ENCODE measurements at regions not wholly inside any gene's neighbourhood (a gene's known extent, or its start where the extent isn't known, plus 50 kb on each side); places are given as distances from the start of the nearest gene placed in this dataset.

DNA sequence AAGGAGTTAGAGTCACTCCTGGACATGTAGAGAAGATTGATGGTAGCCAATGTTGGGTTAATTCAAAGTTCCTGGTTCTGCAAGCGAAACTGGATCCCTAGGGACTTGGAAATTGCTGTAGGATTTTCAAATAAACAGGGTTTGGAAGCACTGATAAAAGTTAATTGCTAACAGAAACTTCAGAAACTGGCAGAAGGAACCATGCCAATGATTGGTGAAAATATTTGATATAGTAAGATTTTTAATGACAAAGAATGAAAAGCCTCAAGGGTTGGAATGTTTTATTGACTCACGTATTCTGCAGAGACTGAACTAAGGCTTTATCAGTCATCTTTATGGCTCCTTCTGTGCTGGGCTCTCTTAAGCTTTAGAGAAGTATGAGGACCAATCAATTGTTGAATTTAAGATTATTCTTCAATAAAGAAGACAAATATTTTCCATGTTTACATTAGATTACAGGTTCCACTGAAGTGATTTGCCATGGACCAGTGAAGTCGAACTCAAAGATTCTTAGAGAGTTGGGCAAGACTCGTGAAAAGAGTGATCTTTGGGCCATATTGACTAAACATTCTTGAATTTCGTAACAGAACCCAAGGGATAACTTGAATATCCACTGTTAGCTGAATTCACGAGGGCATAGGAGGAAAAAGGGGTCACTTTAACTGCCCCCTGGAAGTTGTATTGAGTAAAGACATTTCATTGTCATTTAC, 371.4 kb downstream of the HDGFL1 start:
- no peak for DNase-seq (ENCODE audit: extremely low spot score, unreplicated experiment)
- H3K9me3 Mint-ChIP-seq = peaks cover 5% of the 10 kb centered on the region
- H3K4me1 Mint-ChIP-seq (ENCODE audit: unreplicated experiment) = peaks cover 16% of the 10 kb centered on the region
- TF ChIP-seq, protein P1, sequence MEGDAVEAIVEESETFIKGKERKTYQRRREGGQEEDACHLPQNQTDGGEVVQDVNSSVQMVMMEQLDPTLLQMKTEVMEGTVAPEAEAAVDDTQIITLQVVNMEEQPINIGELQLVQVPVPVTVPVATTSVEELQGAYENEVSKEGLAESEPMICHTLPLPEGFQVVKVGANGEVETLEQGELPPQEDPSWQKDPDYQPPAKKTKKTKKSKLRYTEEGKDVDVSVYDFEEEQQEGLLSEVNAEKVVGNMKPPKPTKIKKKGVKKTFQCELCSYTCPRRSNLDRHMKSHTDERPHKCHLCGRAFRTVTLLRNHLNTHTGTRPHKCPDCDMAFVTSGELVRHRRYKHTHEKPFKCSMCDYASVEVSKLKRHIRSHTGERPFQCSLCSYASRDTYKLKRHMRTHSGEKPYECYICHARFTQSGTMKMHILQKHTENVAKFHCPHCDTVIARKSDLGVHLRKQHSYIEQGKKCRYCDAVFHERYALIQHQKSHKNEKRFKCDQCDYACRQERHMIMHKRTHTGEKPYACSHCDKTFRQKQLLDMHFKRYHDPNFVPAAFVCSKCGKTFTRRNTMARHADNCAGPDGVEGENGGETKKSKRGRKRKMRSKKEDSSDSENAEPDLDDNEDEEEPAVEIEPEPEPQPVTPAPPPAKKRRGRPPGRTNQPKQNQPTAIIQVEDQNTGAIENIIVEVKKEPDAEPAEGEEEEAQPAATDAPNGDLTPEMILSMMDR (conservative IDR thresholded peaks at IDR 0.05) = no peak
- no peaks in the 10 kb centered on the region for H3K36me3 Mint-ChIP-seq
- H3K27me3 Mint-ChIP-seq = no peaks in the 10 kb centered on the region
- H3K4me3 Mint-ChIP-seq = no peak overlapping the region
- H3K27ac Mint-ChIP-seq = no peak overlapping the region

DNA sequence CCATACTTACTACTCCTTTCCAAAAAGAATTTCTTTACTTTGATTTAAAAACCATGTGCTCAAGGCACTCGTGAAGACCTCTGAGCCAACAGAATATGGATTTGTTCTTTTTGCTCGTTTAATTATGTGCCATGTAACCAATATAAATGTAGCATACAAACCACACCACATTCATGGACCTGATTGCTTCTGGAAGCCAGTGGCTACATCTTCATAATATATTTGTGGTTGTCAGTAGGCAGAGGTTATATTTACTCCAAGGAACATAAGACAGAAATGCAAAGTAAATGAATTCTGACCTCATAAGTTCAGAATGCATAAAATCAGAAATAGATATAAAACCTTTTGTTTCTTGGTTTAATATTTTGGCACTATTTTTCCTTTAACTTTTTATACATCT, 373.0 kb downstream of the HDGFL1 start:
- Mint-ChIP-seq H3K4me3 (no peak overlapping the region), H3K9me3 (peaks cover 5% of the 10 kb centered on the region), H3K36me3 (no peaks in the 10 kb centered on the region), H3K4me1 (ENCODE audit: unreplicated experiment) (peaks cover 16% of the 10 kb centered on the region), H3K27me3 (no peaks in the 10 kb centered on the region), H3K27ac (no peak overlapping the region)
- no peak for DNase-seq (ENCODE audit: extremely low spot score, unreplicated experiment)
- TF ChIP-seq, protein P1 (conservative IDR thresholded peaks at IDR 0.05) = no peak

DNA sequence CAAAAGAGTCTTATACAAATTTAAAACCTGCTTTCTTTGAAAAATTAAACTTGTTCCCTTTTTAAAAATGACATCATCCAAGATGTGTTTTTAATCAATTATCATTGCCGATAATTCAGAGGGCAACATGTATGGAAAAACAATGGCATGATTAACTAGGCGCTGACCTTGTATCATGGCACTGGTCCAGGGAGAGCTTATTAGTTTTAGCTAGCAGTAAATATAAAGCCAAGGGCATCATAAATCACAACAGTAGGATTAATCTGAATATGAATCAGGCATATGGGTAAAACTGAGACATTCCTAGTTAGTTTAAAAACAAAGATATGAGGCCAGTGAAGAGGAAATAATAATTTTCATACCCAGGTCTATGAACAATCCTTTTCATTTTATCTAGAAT, 374.0 kb downstream of the HDGFL1 start:
- H3K36me3 Mint-ChIP-seq = no peaks in the 10 kb centered on the region
- H3K27me3 Mint-ChIP-seq = no peaks in the 10 kb centered on the region
- no peak overlapping the region for H3K4me3 Mint-ChIP-seq
- TF ChIP-seq, protein P1 (conservative IDR thresholded peaks at IDR 0.05) = no peak
- DNase-seq (ENCODE audit: extremely low spot score, unreplicated experiment) = no peak
- no peak overlapping the region for H3K27ac Mint-ChIP-seq
- peaks cover 16% of the 10 kb centered on the region for H3K4me1 Mint-ChIP-seq (ENCODE audit: unreplicated experiment)
- H3K9me3 Mint-ChIP-seq = peaks cover 5% of the 10 kb centered on the region

DNA sequence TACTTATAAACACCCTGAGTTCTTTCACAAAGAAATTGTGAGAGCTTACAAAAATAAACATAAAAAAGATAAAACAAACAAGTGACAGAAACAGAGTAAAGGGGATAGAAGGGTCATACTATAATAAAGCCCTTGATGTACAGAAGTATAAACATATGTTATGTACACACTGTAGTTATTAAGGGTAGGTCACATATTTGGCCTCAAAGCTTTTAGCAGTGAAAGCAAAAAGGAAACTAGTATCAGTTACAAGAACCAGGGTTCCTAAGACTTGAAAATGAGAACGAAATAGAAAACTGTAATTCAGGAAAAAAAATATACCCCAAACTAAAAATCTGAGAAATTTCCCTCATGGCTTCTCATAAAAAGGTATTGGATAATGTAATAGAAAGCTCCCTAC, 380.6 kb downstream of the HDGFL1 start:
- H3K36me3 Mint-ChIP-seq = no peaks in the 10 kb centered on the region
- no peak overlapping the region for H3K4me3 Mint-ChIP-seq
- H3K27ac Mint-ChIP-seq = no peak overlapping the region
- TF ChIP-seq, protein P1 (conservative IDR thresholded peaks at IDR 0.05) = no peak
- H3K27me3 Mint-ChIP-seq = no peaks in the 10 kb centered on the region
- no peak for DNase-seq (ENCODE audit: extremely low spot score, unreplicated experiment)
- peaks cover 4% of the 10 kb centered on the region for H3K9me3 Mint-ChIP-seq
- peaks cover 12% of the 10 kb centered on the region for H3K4me1 Mint-ChIP-seq (ENCODE audit: unreplicated experiment)

DNA sequence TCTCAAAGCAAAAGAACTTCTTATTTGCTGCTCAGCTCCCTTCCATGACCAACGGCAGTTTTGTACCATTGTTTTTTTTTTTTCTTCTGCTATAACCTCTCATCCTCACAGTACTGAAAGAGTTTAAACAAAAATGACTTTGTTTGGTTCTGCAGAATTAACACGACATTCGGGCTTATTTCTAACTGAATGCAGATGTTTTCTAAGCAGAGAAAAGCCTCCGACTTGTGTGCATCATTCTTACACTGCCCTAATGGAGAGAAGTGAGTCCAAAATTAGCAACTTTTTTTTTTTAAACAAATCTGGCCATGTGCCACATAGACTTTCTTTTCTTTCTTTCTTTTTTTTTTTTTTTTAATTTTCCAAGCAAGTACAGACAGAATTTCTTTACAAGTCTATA, 382.7 kb downstream of the HDGFL1 start:
- Mint-ChIP-seq H3K27ac (no peak overlapping the region), H3K4me1 (ENCODE audit: unreplicated experiment) (peaks cover 17% of the 10 kb centered on the region), H3K27me3 (no peaks in the 10 kb centered on the region), H3K9me3 (peaks cover 4% of the 10 kb centered on the region), H3K4me3 (no peak overlapping the region), H3K36me3 (no peaks in the 10 kb centered on the region)
- DNase-seq (ENCODE audit: extremely low spot score, unreplicated experiment) = no peak
- TF ChIP-seq, protein P1 (conservative IDR thresholded peaks at IDR 0.05) = no peak

Data from type B pancreatic cell (in vitro differentiated cells).